GM21367 (cell line): ENCODE measurements at regions not wholly inside any gene's neighbourhood (a gene's known extent, or its start where the extent isn't known, plus 50 kb on each side); places are given as distances from the start of the nearest gene placed in this dataset.
"Not testable (repeated sequence)": the region's sequence is repeated elsewhere in the genome, so short reads cannot be mapped to it uniquely, and the experiment has no call there.

Experiments used
- ATAC-seq: cut with Tn5 transposase; IDR thresholded peaks from one replicate; pipeline ENCODE4 v1.9.1; 2021; ENCODE audit not compliant: unreplicated experiment

DNA sequence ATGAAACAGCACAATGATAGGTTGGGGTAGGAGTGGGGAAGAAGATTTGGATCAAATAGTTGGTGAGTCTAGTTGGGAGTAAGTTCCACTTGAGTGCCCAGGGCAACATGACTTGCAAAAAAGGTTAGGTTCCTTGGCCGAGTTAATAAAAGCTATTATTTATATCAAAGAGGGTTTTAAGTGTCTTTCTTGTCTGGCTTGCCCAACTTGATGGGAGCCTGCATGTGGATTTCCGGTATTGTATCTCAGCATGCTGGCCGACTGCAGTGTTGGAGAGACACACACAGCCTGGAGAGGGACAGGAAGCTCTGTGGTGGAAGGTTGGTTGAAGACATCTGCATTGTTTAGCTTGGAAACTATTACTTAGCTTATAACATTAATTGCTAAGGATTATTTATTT lies 449.5 kb upstream of the TBL1XR1 start:
- no peak for ATAC-seq

DNA sequence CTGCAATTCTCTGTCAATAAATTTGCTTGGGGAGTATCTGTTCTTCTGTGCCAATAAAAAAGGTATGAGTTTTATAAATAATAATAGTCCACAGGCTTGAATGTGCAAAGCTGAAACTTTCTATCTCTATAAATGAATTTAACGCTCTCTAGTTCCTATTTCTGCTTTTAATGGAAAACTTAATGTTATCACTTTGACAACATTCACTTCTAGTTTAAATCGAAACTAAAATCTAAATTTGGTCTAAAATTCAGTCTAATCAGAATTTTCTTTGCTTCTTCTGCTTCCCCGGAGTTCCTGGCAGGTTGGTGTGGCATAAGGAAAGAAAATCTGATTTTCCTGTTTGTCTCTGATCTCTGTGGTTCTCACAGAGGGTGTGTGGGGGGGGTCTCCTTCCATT lies 450.1 kb upstream of the TBL1XR1 start:
- no peak for ATAC-seq

DNA sequence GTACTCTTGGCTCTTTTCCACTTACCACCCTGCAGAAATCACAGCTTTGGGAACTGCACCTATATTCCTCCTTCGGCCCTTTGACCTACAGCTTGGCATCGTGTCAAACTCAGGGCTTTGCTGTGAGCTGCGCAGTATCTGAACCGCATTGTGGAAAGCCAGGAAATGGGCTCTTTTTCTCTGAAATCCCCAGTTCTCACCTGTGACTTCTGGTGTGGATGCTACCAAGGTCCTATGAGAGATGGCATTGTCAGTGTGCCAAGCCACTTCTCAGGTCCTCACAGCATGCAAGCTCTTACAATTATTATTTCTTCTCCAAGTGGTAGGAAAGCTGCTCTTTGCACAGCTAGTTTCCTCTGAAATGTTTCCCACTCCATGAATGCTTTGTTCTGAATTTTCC lies 450.6 kb upstream of the TBL1XR1 start:
- no peak for ATAC-seq

DNA sequence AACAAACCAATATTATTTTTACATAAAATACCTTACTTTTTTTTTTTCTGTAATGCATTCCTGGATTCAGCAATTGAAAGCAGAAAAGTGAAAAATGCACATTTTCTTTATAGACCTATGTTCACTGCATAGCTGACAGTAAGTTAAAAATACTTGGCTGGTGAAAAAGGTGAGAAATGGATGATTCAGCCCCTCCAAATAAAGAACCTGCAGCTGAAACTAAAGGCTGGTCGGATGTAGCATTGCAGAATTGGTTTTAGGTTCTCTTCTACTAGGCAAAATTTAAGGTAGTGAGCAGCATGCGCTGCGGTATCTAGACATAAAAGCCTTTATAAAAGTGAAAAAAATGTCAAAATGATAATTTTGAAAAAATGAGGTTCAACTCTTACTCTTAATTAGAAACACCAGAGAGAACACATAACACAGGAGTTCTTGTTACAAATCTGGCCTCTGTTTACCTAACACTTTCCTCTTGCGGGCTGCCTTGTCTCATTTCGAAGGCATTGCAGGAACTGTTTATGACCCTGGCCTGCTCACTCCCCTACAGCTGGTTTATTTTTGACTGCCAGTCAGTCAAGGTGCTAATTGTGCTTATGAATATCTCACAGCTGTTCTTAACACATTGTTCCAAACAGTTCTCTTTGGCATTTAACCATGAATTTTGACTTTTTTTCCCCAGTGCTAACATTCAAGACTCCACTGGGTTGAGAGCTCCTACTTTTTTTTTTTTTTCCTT lies 455.4 kb upstream of the TBL1XR1 start:
- no peak for ATAC-seq

DNA sequence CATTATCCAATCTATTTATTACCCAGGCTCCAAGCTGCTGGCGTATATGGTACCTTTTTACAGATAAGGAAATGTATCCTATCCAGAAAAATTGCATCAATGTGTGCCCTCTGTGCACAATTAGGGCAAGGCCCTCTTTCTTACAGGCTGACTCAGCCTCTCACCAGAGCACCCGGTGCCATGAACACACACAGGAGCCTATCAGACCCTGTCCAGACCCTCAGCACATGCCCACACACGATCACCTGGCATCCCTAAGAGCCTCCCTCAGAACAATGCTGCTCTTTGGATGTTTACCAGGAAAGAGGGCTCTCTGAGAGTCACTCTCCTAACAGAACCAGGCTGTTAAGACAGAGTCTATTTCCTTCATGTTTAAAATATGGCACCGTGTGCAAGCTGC lies 460.0 kb upstream of the TBL1XR1 start:
- ATAC-seq: no peak

DNA sequence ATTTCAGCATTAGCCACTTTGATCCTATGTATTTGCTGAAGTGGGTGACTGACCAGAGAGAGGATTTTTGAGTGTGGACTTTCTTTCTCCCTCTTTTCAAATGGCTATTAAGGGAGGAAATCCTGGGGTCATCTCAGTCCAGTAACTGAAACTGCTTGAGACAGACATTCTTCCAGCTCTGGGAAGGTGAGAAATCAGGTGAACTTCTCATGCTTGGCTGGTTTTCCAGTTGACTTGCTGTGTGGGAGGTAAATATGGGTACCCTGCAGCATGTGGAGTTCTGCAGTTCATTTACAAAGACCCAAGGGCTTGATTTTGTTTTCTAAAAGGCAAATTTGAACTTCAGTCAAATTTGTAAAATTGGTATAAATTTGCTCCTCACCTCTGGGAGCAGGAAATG lies 461.1 kb upstream of the TBL1XR1 start:
- ATAC-seq: no peak

DNA sequence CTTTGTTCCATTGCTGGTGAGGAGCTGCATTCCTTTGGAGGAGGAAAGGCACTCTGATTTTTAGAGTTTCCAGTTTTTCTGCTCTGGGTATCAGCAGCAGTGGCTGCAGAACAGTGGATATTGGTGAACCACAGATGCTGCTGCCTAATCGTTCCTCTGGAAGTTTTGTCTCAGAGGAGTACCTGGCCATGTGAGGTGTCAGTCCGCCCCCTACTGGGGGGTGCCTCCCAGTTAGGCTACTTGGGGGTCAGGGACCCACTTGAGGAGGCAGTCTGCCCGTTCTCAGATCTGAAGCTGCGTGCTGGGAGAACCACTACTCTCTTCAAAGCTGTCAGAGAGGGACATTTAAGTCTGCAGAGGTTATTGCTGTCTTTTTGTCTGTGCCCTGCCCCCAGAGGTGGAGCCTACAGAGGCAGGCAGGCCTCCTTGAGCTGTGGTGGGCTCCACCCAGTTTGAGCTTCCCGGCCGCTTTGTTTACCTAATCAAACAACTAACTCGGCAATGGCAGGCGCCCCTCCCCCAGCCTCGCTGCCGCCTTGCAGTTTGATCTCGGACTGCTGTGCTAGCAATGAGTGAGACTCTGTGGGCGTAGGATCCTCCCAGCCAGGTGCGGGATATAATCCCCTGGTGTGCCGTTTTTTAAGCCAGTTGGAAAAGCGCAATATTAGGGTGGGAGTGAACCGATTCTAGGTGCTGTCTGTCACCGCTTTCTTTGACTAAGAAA lies 467.3 kb upstream of the TBL1XR1 start:
- ATAC-seq: not testable (repeated sequence)

DNA sequence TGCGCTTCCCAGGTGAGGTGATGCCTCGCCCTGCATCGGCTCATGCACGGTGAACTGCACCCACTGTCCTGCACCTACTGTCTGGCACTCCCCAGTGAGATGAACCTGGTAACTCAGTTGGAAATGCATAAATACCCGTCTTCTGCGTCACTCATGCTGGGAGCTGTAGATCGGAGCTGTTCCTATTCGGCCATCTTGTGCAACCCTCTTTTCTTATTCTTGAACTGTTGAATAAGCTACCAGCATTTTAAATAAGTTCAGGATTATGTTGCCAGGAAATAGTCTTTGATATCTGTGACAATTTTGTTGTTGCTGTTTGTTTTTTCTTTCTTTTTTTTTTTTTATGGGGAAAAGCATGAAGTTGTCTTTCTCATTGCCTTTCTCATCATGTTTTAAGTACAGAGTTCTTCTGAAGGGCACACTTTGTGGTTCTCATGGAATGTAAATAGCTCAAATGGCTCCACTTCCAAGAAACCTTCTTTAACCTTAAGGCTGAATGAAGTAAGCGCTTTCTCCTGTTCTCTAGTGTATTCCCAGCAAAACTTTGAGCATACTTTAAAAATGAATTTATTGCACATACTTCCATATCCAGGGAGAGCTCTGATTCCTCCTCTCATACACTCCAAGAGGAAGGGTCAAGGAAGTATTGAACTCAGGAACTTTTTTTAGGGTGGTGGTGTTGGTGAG lies 468.0 kb upstream of the TBL1XR1 start:
- ATAC-seq: no peak

DNA sequence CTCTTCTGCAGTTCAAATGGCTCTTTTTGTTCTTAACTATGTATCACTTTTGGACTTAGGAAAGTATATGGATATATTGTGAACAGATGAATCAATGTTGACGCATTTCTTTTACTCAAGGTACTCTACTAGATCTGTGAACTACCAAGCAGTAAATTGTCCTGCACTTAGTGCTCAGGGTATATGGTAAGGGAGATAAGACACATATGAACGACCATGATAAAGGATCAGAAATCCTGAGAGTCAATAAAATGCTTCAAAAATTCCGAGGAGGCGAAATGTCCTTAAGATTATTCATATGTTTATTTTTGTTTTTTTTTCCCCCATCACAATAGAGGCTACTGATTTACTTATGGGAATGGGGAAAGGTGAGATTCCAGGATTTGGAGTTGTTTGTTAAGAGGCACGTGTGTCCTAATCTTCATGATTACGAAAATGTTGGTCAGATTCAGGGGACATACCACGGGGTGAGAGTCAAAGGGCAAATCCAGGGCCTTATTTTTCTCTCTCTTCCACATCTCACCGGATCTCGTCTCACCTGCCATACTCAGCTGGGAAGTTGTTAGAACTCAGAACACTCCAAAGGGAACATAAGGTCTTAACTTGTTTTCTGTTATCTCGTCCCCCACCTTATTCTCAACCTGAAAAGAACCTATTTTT lies 475.1 kb upstream of the TBL1XR1 start:
- ATAC-seq: no peak

DNA sequence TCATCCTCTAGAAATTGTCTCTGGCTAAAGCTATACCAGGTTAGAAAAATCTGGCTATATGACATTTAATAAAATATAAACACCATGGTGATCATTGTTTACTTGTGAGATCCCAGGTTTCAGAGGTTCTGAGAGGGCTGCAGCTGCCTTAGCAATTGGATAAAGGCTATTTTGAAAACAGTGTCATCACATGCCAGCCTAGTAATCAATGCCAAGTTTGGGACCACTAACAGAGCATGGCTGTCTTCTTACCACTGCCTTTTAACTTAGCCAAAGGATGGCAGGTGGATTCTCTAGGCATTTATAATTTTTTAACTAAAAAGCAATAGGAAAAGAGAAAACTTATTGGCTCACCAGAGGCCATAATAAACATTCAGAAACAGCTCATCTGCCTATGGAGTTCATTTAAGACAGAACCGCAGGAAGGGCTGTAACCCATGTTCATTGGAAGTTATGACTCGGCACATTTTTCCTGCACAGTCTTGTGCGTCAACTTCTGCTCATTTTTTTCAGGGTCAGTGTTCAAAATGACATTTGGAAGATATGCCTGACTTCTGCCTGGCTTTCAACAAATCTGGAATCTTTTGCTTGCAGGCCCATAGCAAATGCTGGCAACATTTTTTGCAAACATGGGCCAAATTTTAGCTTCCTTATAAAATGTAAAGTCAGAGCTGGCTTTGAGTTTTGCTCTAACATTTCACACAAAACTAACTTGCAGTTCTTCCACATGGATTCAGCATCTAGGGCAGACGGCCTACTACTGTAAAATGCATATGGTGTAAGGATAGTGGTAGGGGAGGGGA lies 476.0 kb upstream of the TBL1XR1 start:
- no peak for ATAC-seq

DNA sequence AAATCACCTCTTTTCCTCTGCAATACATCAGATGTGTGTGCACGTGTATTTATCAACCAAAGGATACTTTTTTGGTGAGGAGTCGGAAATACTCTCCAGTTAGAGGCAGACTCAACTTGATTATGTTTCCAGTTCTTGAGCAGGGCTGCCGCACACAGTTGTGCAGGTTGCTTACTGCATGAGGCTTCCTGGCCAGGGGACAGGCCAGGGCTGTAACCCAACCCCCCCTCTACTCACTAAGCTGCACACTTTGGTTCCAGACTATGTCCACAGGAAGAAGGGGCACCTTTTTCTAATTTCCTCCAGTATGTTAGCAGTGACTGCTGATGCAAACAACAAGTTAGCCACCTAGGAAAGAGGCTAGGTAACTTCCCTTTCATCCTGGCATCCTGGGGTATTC lies 476.9 kb upstream of the TBL1XR1 start:
- no peak for ATAC-seq

DNA sequence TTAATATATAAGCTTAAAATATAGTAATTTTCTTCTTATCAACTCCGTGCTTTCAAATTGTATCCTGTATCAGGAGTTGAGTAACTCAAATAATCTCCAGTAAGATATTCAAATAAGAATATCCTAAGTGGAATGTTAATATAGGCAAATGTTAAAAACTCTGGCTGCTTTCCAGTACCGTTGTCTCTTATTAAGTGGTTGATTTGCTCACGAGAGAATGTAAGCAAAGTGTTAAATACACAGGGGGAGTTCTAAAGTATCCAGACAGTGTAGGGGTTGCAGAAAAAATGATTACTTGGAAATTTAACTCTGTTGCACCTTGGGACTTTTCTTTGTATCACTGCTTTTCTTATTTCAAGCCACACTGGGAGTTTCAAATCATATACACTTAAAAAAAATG lies 478.9 kb upstream of the TBL1XR1 start:
- ATAC-seq: no peak

DNA sequence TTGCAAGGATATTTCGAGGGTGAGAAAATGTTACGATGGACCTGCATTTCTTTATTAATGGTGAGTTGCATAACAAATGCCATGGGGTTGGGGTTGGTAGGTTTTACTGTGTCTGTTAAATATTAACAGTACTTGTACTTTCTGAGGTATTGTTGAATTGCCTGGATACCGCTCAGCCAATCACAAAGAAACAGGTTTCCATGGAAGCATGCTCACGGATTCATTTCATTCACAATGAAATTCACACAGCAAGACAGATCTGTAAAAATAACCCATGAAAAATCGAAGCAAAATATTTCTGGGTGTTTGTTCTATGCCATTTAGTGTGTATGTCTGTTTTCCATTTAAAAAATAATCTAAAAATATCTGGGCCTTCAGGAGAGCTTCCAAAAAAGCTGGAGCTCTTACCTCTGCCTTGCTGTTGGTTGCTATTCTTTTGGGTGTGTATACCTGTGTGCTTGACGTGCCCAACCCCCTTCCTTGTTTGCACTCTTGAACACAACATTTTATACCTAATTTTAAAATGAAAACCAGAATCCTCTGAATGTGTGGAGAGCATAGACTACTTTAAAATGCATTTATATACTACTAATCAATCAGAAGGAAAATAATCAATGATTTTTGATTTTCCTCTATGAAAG lies 479.8 kb upstream of the TBL1XR1 start:
- no peak for ATAC-seq

DNA sequence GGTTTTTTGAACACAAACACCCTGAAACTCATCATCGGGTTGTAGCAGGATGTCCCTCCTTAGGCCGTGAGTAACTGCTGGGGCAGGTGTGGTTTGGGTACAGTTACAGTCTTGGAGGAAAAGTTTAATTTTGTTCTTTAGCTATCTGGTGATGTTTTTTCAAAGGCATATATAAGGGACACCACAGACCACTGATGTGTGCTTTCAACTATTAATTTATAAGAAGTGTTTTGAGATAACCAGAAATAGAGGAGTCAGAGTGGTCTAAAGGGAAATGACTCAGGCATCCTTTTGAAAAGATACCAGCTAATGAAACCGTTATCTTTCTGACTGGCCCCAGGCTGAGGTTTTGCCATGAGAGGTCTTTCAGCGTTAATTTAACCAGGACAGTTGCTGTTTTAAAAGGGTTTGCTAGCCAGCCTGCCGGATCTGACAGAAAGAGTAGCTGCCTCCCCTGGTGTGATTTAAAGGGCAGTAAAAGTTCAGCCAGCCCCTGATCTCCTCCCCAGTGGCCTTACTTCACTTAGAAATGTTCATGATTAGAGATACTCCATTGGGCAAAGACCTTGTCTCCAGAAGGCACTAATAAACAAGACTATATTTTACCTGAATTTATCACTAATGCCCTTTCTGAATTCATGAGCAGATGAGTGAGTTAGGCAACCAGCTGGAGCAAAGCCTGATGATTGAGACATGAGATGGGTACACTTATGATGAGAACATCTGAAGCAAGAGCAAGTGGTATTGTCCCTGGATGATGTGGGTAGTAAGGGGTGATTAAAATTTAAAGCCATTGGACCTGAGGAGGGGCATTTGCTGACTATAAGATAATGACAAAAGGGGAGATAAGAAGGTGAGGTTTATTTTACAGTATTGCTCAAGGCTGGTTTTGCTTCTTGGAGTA lies 482.5 kb upstream of the TBL1XR1 start:
- ATAC-seq: no peak

DNA sequence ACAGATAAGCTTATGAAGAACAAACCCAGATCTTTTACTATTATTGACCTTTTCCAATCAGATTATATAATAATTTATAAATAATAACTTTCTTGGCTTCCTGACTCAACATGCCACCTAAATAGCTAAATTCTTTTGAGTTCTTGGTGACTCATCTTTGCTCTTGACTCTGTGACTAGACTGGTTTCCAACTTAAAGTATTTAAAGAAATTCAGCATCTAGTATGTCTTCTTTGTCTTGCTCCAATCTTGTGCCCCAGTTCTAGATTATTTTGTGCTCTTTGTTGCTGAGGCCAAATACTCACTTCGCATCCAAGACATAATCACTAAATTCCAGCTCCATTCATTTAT lies 483.2 kb upstream of the TBL1XR1 start:
- ATAC-seq: no peak

DNA sequence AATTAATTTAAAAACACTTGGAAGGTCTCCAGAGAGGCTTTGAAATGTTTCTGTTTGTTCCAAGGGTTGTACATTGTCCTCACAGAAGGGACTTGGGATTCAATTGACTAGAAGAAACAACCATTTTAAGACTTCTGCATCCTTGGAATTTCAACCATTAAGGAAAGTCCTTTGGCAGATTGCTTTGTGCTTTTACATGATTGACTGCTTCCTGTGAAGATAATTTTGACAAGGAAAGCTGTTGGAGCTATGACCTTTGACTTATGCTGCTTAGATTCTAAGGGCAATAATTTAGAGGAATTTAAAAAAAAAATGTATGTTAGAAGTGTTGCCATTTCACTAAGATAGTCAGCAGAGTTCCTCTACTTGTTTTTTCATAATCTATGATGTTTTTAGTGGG lies 483.9 kb upstream of the TBL1XR1 start:
- ATAC-seq: no peak

DNA sequence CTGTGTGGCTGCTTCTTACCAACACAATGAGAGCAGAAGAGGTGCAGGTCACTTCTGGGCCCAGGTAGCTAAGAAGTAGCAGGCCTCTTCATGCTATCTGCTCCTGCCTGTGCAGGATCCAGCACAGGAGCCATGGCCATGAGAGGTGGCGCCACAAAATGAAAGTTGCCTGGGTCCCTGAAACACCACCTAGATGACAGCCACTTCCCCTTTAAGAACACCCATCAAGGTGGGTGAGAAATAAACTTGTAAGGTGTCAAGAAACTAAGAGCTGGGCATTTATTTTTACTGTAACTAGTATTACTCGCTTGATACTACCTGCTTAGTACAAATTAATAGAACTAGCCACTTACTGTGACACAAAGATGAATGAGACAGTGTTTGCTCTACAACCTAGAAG lies 484.6 kb upstream of the TBL1XR1 start:
- ATAC-seq: no peak

DNA sequence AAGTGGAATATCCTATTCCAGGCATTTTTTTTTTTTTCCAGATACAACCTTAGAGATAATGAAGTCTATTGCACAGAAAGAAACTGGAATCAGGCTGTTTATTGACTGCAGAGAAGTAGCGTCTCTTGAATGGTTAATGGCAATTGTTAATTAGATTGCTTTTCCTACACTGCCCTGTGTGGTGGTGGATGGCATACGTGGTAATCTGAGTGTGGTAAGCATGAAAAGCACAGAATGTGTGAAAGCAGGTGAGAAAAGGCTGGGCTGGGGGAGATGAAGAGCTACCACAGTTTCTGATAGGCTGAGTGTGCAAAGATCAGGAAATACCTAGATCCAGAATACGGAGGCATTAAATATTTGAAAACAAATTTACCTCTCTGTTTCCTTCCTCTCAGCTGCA lies 486.3 kb upstream of the TBL1XR1 start:
- ATAC-seq: no peak

DNA sequence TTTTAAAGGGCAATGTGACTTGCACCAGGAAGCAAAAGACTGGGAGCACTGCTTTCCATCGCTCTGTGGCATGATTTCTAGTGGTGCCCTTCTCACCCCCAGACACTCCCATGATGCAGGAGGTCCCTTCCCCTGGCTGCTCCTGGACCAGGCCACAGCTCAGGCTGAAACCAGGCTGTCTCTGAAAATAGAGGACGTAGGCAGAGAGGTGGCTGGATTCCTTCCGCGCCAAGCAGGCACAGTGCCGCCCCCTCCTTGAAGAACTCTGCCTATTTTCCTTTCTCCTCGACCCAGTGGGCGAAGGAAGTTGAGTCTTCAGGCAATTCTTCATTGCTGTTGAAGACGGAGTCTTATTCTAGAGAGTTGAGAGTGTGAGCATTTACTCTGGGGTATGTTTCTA lies 489.4 kb upstream of the TBL1XR1 start:
- no peak for ATAC-seq
